HFFc6 (cell line): ENCODE measurements at regions not wholly inside any gene's neighbourhood (a gene's known extent, or its start where the extent isn't known, plus 50 kb on each side); places are given as distances from the start of the nearest gene placed in this dataset.

ENCODE experiments used
- DNase-seq: peaks from one replicate; pipeline ENCODE4 v3.0.0-alpha.2; 2018
- H3K27ac Mint-ChIP-seq: 2 replicates; pipeline ENCODE4 v1.8.0; 2020; ENCODE audit warnings: mild to moderate bottlenecking, mixed read lengths
- H3K27me3 Mint-ChIP-seq: 2 replicates; pipeline ENCODE4 v1.8.0; 2021; ENCODE audit warnings: mild to moderate bottlenecking, moderate library complexity, mixed read lengths; ENCODE audit not compliant: insufficient read depth
- H3K36me3 Mint-ChIP-seq: 2 replicates; pipeline ENCODE4 v1.8.0; 2021; ENCODE audit warnings: low read depth, mixed read lengths
- H3K4me1 Mint-ChIP-seq: 2 replicates; pipeline ENCODE4 v1.8.0; 2020; ENCODE audit warnings: low read depth, mixed read lengths
- H3K4me3 Mint-ChIP-seq: 2 replicates; pipeline ENCODE4 v1.8.0; 2020; ENCODE audit warnings: mild to moderate bottlenecking, moderate library complexity, mixed read lengths
- H3K9me3 Mint-ChIP-seq: 2 replicates; pipeline ENCODE4 v1.8.0; 2020; ENCODE audit warnings: mild to moderate bottlenecking, mixed read lengths
- CTCF ChIP-seq: fragments of 200-600 bp; sonication (generic); IDR thresholded peaks from 2 replicates; pipeline ENCODE4 v1.5.0; 2021; ENCODE audit warnings: antibody characterized with exemption, mild to moderate bottlenecking

- DNase-seq = no peak
Measured at GRCh38 chr13:85367887-85368286, 431.3 kb downstream of the SLITRK6 start.

GRCh38 chr13:85366759-85367417 is 432.3 kb downstream of the SLITRK6 start:
- no peaks in the 10 kb centered on the region for H3K27me3 Mint-ChIP-seq
- peaks cover 13% of the 10 kb centered on the region; the same call in 1 of the 2 replicates for H3K4me1 Mint-ChIP-seq
- no peak overlapping the region for H3K4me3 Mint-ChIP-seq
- peaks cover 11% of the 10 kb centered on the region for H3K9me3 Mint-ChIP-seq
- no peak overlapping the region for H3K27ac Mint-ChIP-seq
- no peak for DNase-seq
- H3K36me3 Mint-ChIP-seq = no peaks in the 10 kb centered on the region; the same call in 1 of the 2 replicates
- no peak for TF ChIP-seq CTCF

More at GRCh38 chr13:85367887-85368286, 431.3 kb downstream of the SLITRK6 start:
- TF ChIP-seq CTCF = no peak
- H3K36me3 Mint-ChIP-seq = no peaks in the 10 kb centered on the region; the same call in 1 of the 2 replicates
- H3K4me1 Mint-ChIP-seq = peaks cover 13% of the 10 kb centered on the region; the same call in 1 of the 2 replicates
- peaks cover 8% of the 10 kb centered on the region; the same call in 1 of the 2 replicates for H3K9me3 Mint-ChIP-seq
- H3K27ac Mint-ChIP-seq = no peak overlapping the region
- no peaks in the 10 kb centered on the region for H3K27me3 Mint-ChIP-seq
- no peak overlapping the region for H3K4me3 Mint-ChIP-seq

GRCh38 chr13:85363504-85363903 is 435.7 kb downstream of the SLITRK6 start:
- DNase-seq = no peak
- no peak for TF ChIP-seq CTCF
- Mint-ChIP-seq H3K27me3 (no peaks in the 10 kb centered on the region), H3K4me1 (peaks cover 13% of the 10 kb centered on the region; the same call in 1 of the 2 replicates), H3K9me3 (peaks cover 11% of the 10 kb centered on the region), H3K36me3 (no peaks in the 10 kb centered on the region; the same call in 1 of the 2 replicates), H3K27ac (no peak overlapping the region), H3K4me3 (no peak overlapping the region)

GRCh38 chr13:85362980-85363379 is 436.2 kb downstream of the SLITRK6 start:
- peaks cover 11% of the 10 kb centered on the region for H3K9me3 Mint-ChIP-seq

GRCh38 chr13:85347251-85347650 is 452.0 kb downstream of the SLITRK6 start:
- Mint-ChIP-seq H3K4me3 (no peak overlapping the region), H3K36me3 (no peaks in the 10 kb centered on the region), H3K9me3 (no peaks in the 10 kb centered on the region; the same call in 1 of the 2 replicates), H3K27ac (no peak overlapping the region), H3K27me3 (no peaks in the 10 kb centered on the region; the same call in 1 of the 2 replicates), H3K4me1 (peaks cover 12% of the 10 kb centered on the region; the same call in 1 of the 2 replicates)
- peak; percentile 15 for DNase-seq
- no peak for TF ChIP-seq CTCF

More at GRCh38 chr13:85362980-85363379, 436.2 kb downstream of the SLITRK6 start:
- Mint-ChIP-seq H3K36me3 (peaks cover 3% of the 10 kb centered on the region; the same call in 1 of the 2 replicates), H3K27ac (no peak overlapping the region), H3K27me3 (no peaks in the 10 kb centered on the region), H3K4me1 (peaks cover 10% of the 10 kb centered on the region; the same call in 1 of the 2 replicates), H3K4me3 (no peak overlapping the region)
- DNase-seq = no peak
- TF ChIP-seq CTCF = no peak
